ENCODE measurements at regions not wholly inside any gene's neighbourhood (a gene's known extent, or its start where the extent isn't known, plus 50 kb on each side); places are given as distances from the start of the nearest gene placed in this dataset.
"Not testable (repeated sequence)": the region's sequence is repeated elsewhere in the genome, so short reads cannot be mapped to it uniquely, and the experiment has no call there.

GRCh38 chr12:88865537-88865936 lies 285.3 kb upstream of the KITLG start:
- CTCF ChIA-PET, result no interaction called here
- H3K27ac Mint-ChIP-seq, result no peak overlapping the region
- no peaks in the 10 kb centered on the region for H3K4me1 Mint-ChIP-seq (ENCODE audit: low read depth)
- no peaks in the 10 kb centered on the region for H3K27me3 Mint-ChIP-seq (ENCODE audit: low read depth)
- DNase-seq (no peak), ATAC-seq (no peak)
- POLR2A ChIA-PET, result no interaction called here
- H3K4me3 Mint-ChIP-seq, result no peak overlapping the region
- H3K9me3 Mint-ChIP-seq (ENCODE audit: insufficient read depth), result no peaks in the 10 kb centered on the region
- H3K36me3 Mint-ChIP-seq (ENCODE audit: low read depth), result no peaks in the 10 kb centered on the region

- POLR2A ChIA-PET, result no interaction called here
These were observed 280.6 kb upstream of the KITLG start for GRCh38 chr12:88860851-88861250.

GRCh38 chr12:88856201-88856600 lies 275.9 kb upstream of the KITLG start:
- POLR2A ChIA-PET, result no interaction called here
- Mint-ChIP-seq H3K36me3 (ENCODE audit: low read depth) (no peaks in the 10 kb centered on the region), H3K4me1 (ENCODE audit: low read depth) (no peaks in the 10 kb centered on the region), H3K4me3 (no peak overlapping the region), H3K27ac (no peak overlapping the region), H3K27me3 (ENCODE audit: low read depth) (no peaks in the 10 kb centered on the region), H3K9me3 (ENCODE audit: insufficient read depth) (no peaks in the 10 kb centered on the region)
- ATAC-seq (no peak), DNase-seq (no peak)
- CTCF ChIA-PET, result no interaction called here

More at GRCh38 chr12:88860851-88861250, 280.6 kb upstream of the KITLG start:
- H3K4me1 Mint-ChIP-seq (ENCODE audit: low read depth), result no peaks in the 10 kb centered on the region
- no peak overlapping the region for H3K27ac Mint-ChIP-seq
- CTCF ChIA-PET, result no interaction called here
- H3K27me3 Mint-ChIP-seq (ENCODE audit: low read depth), result no peaks in the 10 kb centered on the region
- no peaks in the 10 kb centered on the region for H3K36me3 Mint-ChIP-seq (ENCODE audit: low read depth)
- ATAC-seq (no peak), DNase-seq (no peak)
- H3K4me3 Mint-ChIP-seq, result no peak overlapping the region
- H3K9me3 Mint-ChIP-seq (ENCODE audit: insufficient read depth), result no peaks in the 10 kb centered on the region

GRCh38 chr12:88855301-88855700 lies 275.0 kb upstream of the KITLG start:
- H3K4me1 Mint-ChIP-seq (ENCODE audit: low read depth), result no peaks in the 10 kb centered on the region
- H3K27ac Mint-ChIP-seq, result no peak overlapping the region
- DNase-seq (no peak), ATAC-seq (no peak)
- POLR2A ChIA-PET, result no interaction called here
- no peak overlapping the region for H3K4me3 Mint-ChIP-seq
- CTCF ChIA-PET, result no interaction called here
- no peaks in the 10 kb centered on the region for H3K36me3 Mint-ChIP-seq (ENCODE audit: low read depth)
- no peaks in the 10 kb centered on the region for H3K9me3 Mint-ChIP-seq (ENCODE audit: insufficient read depth)
- H3K27me3 Mint-ChIP-seq (ENCODE audit: low read depth), result no peaks in the 10 kb centered on the region

GRCh38 chr12:88854260-88854659 lies 274.0 kb upstream of the KITLG start:
- Mint-ChIP-seq H3K4me3 (no peak overlapping the region), H3K27ac (no peak overlapping the region), H3K27me3 (ENCODE audit: low read depth) (no peaks in the 10 kb centered on the region), H3K36me3 (ENCODE audit: low read depth) (no peaks in the 10 kb centered on the region), H3K9me3 (ENCODE audit: insufficient read depth) (no peaks in the 10 kb centered on the region), H3K4me1 (ENCODE audit: low read depth) (no peaks in the 10 kb centered on the region)
- ATAC-seq (no peak), DNase-seq (no peak)
- ChIA-PET POLR2A (no interaction called here), CTCF (no interaction called here)

- H3K4me3 Mint-ChIP-seq; CTCF ChIA-PET; ATAC-seq; H3K36me3 Mint-ChIP-seq (ENCODE audit: low read depth); H3K4me1 Mint-ChIP-seq (ENCODE audit: low read depth); H3K27ac Mint-ChIP-seq; POLR2A ChIA-PET; H3K9me3 Mint-ChIP-seq (ENCODE audit: insufficient read depth); DNase-seq; H3K27me3 Mint-ChIP-seq (ENCODE audit: low read depth): not testable (repeated sequence)
These were observed 267.0 kb upstream of the KITLG start for GRCh38 chr12:88847246-88847645.

- CTCF ChIA-PET, result no interaction called here
- Mint-ChIP-seq H3K27me3 (ENCODE audit: low read depth) (no peaks in the 10 kb centered on the region), H3K9me3 (ENCODE audit: insufficient read depth) (no peaks in the 10 kb centered on the region), H3K36me3 (ENCODE audit: low read depth) (no peaks in the 10 kb centered on the region), H3K4me3 (no peak overlapping the region), H3K27ac (no peak overlapping the region), H3K4me1 (ENCODE audit: low read depth) (no peaks in the 10 kb centered on the region)
- DNase-seq (no peak), ATAC-seq (no peak)
- POLR2A ChIA-PET, result no interaction called here
These were observed 264.2 kb upstream of the KITLG start for GRCh38 chr12:88844426-88844825.

GRCh38 chr12:88842314-88842713 lies 262.0 kb upstream of the KITLG start:
- CTCF ChIA-PET, result no interaction called here
- no peaks in the 10 kb centered on the region for H3K27me3 Mint-ChIP-seq (ENCODE audit: low read depth)
- POLR2A ChIA-PET, result no interaction called here
- ATAC-seq, result no peak
- DNase-seq, result no peak
- no peaks in the 10 kb centered on the region for H3K4me1 Mint-ChIP-seq (ENCODE audit: low read depth)
- no peaks in the 10 kb centered on the region for H3K9me3 Mint-ChIP-seq (ENCODE audit: insufficient read depth)
- H3K4me3 Mint-ChIP-seq, result no peak overlapping the region
- no peaks in the 10 kb centered on the region for H3K36me3 Mint-ChIP-seq (ENCODE audit: low read depth)
- H3K27ac Mint-ChIP-seq, result no peak overlapping the region

- no peak overlapping the region for H3K4me3 Mint-ChIP-seq
- no peaks in the 10 kb centered on the region for H3K4me1 Mint-ChIP-seq (ENCODE audit: low read depth)
- H3K27ac Mint-ChIP-seq, result no peak overlapping the region
- no peaks in the 10 kb centered on the region for H3K27me3 Mint-ChIP-seq (ENCODE audit: low read depth)
- ChIA-PET POLR2A (no interaction called here), CTCF (no interaction called here)
- ATAC-seq (no peak), DNase-seq (no peak)
- H3K9me3 Mint-ChIP-seq (ENCODE audit: insufficient read depth), result no peaks in the 10 kb centered on the region
- H3K36me3 Mint-ChIP-seq (ENCODE audit: low read depth), result no peaks in the 10 kb centered on the region
These were observed 259.2 kb upstream of the KITLG start for GRCh38 chr12:88839486-88839885.

- no peak for ATAC-seq
- Mint-ChIP-seq H3K4me1 (ENCODE audit: low read depth) (no peaks in the 10 kb centered on the region), H3K27ac (no peak overlapping the region), H3K36me3 (ENCODE audit: low read depth) (no peaks in the 10 kb centered on the region), H3K27me3 (ENCODE audit: low read depth) (no peaks in the 10 kb centered on the region), H3K9me3 (ENCODE audit: insufficient read depth) (no peaks in the 10 kb centered on the region), H3K4me3 (no peak overlapping the region)
- POLR2A ChIA-PET, result no interaction called here
- CTCF ChIA-PET, result no interaction called here
- no peak for DNase-seq
These were observed 255.9 kb upstream of the KITLG start for GRCh38 chr12:88836156-88836555.

- CTCF ChIA-PET, result no interaction called here
- H3K9me3 Mint-ChIP-seq (ENCODE audit: insufficient read depth), result no peaks in the 10 kb centered on the region
- POLR2A ChIA-PET, result no interaction called here
These were observed 254.0 kb upstream of the KITLG start for GRCh38 chr12:88834226-88834625.

GRCh38 chr12:88833641-88834116 lies 253.4 kb upstream of the KITLG start:
- Mint-ChIP-seq H3K27ac (no peak overlapping the region), H3K4me3 (no peak overlapping the region), H3K4me1 (ENCODE audit: low read depth) (no peaks in the 10 kb centered on the region), H3K9me3 (ENCODE audit: insufficient read depth) (no peaks in the 10 kb centered on the region), H3K27me3 (ENCODE audit: low read depth) (no peaks in the 10 kb centered on the region), H3K36me3 (ENCODE audit: low read depth) (no peaks in the 10 kb centered on the region)
- CTCF ChIA-PET, result no interaction called here
- DNase-seq, result no peak
- ATAC-seq, result no peak
- POLR2A ChIA-PET, result no interaction called here

More at GRCh38 chr12:88834226-88834625, 254.0 kb upstream of the KITLG start:
- no peaks in the 10 kb centered on the region for H3K27me3 Mint-ChIP-seq (ENCODE audit: low read depth)
- H3K4me1 Mint-ChIP-seq (ENCODE audit: low read depth), result no peaks in the 10 kb centered on the region
- DNase-seq (no peak), ATAC-seq (no peak)
- no peak overlapping the region for H3K4me3 Mint-ChIP-seq
- no peak overlapping the region for H3K27ac Mint-ChIP-seq
- no peaks in the 10 kb centered on the region for H3K36me3 Mint-ChIP-seq (ENCODE audit: low read depth)

- POLR2A ChIA-PET; DNase-seq; H3K27me3 Mint-ChIP-seq (ENCODE audit: low read depth); H3K9me3 Mint-ChIP-seq (ENCODE audit: insufficient read depth); H3K27ac Mint-ChIP-seq; H3K4me1 Mint-ChIP-seq (ENCODE audit: low read depth); CTCF ChIA-PET; ATAC-seq; H3K36me3 Mint-ChIP-seq (ENCODE audit: low read depth); H3K4me3 Mint-ChIP-seq: not testable (repeated sequence)
These were observed 248.3 kb upstream of the KITLG start for GRCh38 chr12:88828537-88828936.

Data from activated CD8-positive, alpha-beta T cell treated with anti-CD3 and anti-CD28 coated beads, Interleukin-2, amount 10 ng/mL, durations not matched to agents 7 days and 5 days (primary cell).